ENCODE measurements at regions not wholly inside any gene's neighbourhood (a gene's known extent, or its start where the extent isn't known, plus 50 kb on each side); places are given as distances from the start of the nearest gene placed in this dataset.

DNA sequence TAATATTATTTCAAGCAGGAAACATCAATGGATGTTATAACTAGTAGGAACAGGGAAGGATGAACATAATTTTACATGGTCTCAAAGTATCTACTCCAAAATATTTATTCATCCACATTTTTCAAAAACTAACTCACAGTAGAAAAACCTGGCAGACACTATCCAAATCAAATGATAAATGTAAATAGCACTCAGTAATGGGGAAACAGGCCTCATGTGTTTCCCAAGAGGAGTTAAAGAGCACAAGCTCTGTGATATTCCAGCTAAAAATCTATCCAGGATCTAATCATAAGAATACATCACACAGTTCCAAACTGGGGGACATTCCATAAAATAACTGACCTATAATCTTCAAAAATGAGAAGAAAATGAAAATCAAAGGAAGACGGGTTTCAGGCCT is 443.1 kb downstream of the ZNF608 start:
- TF ChIP-seq, protein P1, sequence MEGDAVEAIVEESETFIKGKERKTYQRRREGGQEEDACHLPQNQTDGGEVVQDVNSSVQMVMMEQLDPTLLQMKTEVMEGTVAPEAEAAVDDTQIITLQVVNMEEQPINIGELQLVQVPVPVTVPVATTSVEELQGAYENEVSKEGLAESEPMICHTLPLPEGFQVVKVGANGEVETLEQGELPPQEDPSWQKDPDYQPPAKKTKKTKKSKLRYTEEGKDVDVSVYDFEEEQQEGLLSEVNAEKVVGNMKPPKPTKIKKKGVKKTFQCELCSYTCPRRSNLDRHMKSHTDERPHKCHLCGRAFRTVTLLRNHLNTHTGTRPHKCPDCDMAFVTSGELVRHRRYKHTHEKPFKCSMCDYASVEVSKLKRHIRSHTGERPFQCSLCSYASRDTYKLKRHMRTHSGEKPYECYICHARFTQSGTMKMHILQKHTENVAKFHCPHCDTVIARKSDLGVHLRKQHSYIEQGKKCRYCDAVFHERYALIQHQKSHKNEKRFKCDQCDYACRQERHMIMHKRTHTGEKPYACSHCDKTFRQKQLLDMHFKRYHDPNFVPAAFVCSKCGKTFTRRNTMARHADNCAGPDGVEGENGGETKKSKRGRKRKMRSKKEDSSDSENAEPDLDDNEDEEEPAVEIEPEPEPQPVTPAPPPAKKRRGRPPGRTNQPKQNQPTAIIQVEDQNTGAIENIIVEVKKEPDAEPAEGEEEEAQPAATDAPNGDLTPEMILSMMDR (conservative IDR thresholded peaks at IDR 0.05; ENCODE audit: low read length): no peak
- no peak for TF ChIP-seq EZH2phosphoT487 (IDR thresholded peaks at IDR 0.05; ENCODE audit: borderline replicate concordance, low read depth, low read length)
